SK-N-DZ (cell line): ENCODE measurements at regions not wholly inside any gene's neighbourhood (a gene's known extent, or its start where the extent isn't known, plus 50 kb on each side); places are given as distances from the start of the nearest gene placed in this dataset.
"Not testable (repeated sequence)": the region's sequence is repeated elsewhere in the genome, so short reads cannot be mapped to it uniquely, and the experiment has no call there.

ENCODE experiments used
- DNase-seq: peaks from one replicate; pipeline ENCODE4 v3.0.0-alpha.2; 2015; ENCODE audit warnings: low spot score

GRCh38 chr6:97347111-97347510, 64.1 kb upstream of the MMS22L start:
- no peak for DNase-seq

- DNase-seq, result no peak
Measured at GRCh38 chr6:97361286-97361685, 78.3 kb upstream of the MMS22L start.

GRCh38 chr6:97364327-97364726, 81.3 kb upstream of the MMS22L start:
- DNase-seq, result no peak

- DNase-seq, result not testable (repeated sequence)
Measured at GRCh38 chr6:97382071-97382470, 99.1 kb upstream of the MMS22L start.

- DNase-seq, result no peak
Measured at GRCh38 chr6:97392735-97393134, 109.7 kb upstream of the MMS22L start.

- DNase-seq, result peak; percentile 74
Measured at GRCh38 chr6:97394160-97394748, 111.2 kb upstream of the MMS22L start.

- DNase-seq, result no peak
Measured at GRCh38 chr6:97396880-97397279, 113.9 kb upstream of the MMS22L start.

GRCh38 chr6:97399208-97399607, 116.2 kb upstream of the MMS22L start:
- DNase-seq, result no peak

GRCh38 chr6:97401533-97401932, 118.5 kb upstream of the MMS22L start:
- no peak for DNase-seq

- DNase-seq, result no peak
Measured at GRCh38 chr6:97405818-97406409, 122.9 kb upstream of the MMS22L start.

GRCh38 chr6:97406633-97407032, 123.6 kb upstream of the MMS22L start:
- DNase-seq, result no peak

- DNase-seq, result no peak
Measured at GRCh38 chr6:97411610-97412009, 128.6 kb upstream of the MMS22L start.

GRCh38 chr6:97412511-97412910, 129.5 kb upstream of the MMS22L start:
- no peak for DNase-seq

GRCh38 chr6:97422171-97422570, 139.2 kb upstream of the MMS22L start:
- DNase-seq, result no peak

- no peak for DNase-seq
Measured at GRCh38 chr6:97423190-97423589, 140.2 kb upstream of the MMS22L start.

GRCh38 chr6:97427648-97428047, 144.6 kb upstream of the MMS22L start:
- no peak for DNase-seq

- peak; percentile 32 for DNase-seq
Measured at GRCh38 chr6:97437087-97437486, 154.1 kb upstream of the MMS22L start.

GRCh38 chr6:97438011-97438671, 155.1 kb upstream of the MMS22L start:
- DNase-seq, result no peak

- peak; percentile 87 for DNase-seq
Measured at GRCh38 chr6:97440590-97441176, 157.7 kb upstream of the MMS22L start.

- DNase-seq, result no peak
Measured at GRCh38 chr6:97443408-97444080, 160.5 kb upstream of the MMS22L start.

GRCh38 chr6:97445407-97445806, 162.4 kb upstream of the MMS22L start:
- DNase-seq, result no peak

- no peak for DNase-seq
Measured at GRCh38 chr6:97449444-97449966, 166.5 kb upstream of the MMS22L start.
